ENCODE measurements at regions not wholly inside any gene's neighbourhood (a gene's known extent, or its start where the extent isn't known, plus 50 kb on each side); places are given as distances from the start of the nearest gene placed in this dataset.

DNA sequence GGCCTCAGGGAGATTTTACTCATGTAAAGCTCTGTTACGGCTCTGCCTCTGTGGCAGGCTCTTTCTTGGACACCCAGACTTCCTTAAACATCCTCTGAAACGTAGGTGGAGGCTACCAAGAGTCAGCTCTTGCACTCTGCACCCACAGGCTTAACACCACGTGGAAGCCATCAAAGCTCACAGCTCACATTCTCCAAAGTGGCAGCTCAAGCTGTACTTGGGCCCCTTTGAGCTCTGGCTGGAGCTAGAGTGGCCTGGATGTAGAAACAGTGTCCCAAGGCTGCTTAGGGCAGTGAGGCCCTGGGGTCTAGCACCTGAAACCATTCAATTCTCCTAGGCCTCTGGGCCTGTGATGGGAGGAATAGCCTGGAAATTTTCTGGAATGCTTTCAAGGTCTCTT is 155.3 kb upstream of the CDKN3 start:
- TF ChIP-seq POLR2A (IDR thresholded peaks at IDR 0.05; ENCODE audit: low read depth, low read length) (no peak), POLR2AphosphoS5 (IDR thresholded peaks at IDR 0.05; ENCODE audit: low read depth, low read length) (no peak)

All from GM12892 (cell line).